Esophagus muscularis mucosa (tissue), 3 donors: ENCODE measurements at regions not wholly inside any gene's neighbourhood (a gene's known extent, or its start where the extent isn't known, plus 50 kb on each side); places are given as distances from the start of the nearest gene placed in this dataset.
"Not testable (repeated sequence)": the region's sequence is repeated elsewhere in the genome, so short reads cannot be mapped to it uniquely, and the experiment has no call there.

ENCODE experiments used
- POLR2A ChIP-seq: fragments of 450-650 bp; IDR thresholded peaks from one replicate; pipeline ENCODE4 v1.6.1; 2017; ENCODE audit warnings: antibody characterized with exemption, moderate library complexity, mild to moderate bottlenecking, low read depth
- POLR2AphosphoS5 ChIP-seq, 2 donors: sonication (generic); formaldehyde crosslinking; IDR thresholded peaks; one replicate each; pipeline ENCODE4 v1.6.1; 2017; ENCODE audit warnings: antibody characterized with exemption in 2 of 2
- TF ChIP-seq, protein P1 (sequence below), 3 experiments: fragments of 200-600 bp in 2 of 3; fragments of 450-650 bp in 1 of 3; sonication (generic) in 2 of 3; IDR thresholded peaks; one replicate each; pipeline ENCODE4 v1.5.1; 2017 to 2019; ENCODE audit warnings: antibody characterized with exemption in 3 of 3, mild to moderate bottlenecking in 2 of 3, moderate library complexity in 1 of 3

DNA sequence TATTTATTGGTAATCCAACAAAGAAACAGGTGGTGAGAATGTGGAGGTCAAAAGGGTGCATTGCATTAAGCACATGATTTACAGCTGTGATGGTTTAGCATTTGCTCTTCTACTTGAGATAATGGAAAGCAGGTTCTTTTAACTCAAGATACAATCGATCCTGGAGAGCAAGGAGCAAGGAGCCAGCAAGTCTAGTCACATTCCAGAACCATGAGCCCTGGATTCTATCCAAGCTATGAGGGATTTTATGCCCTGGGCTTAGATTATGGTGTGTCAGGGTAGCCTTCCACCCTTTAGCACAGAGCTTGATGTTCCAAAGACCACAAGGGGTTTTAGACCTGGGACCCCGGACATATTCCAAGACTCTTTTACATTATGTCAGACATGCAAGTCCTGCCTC lies 1213.9 kb upstream of the ATXN8OS start:
- TF ChIP-seq, protein P1, sequence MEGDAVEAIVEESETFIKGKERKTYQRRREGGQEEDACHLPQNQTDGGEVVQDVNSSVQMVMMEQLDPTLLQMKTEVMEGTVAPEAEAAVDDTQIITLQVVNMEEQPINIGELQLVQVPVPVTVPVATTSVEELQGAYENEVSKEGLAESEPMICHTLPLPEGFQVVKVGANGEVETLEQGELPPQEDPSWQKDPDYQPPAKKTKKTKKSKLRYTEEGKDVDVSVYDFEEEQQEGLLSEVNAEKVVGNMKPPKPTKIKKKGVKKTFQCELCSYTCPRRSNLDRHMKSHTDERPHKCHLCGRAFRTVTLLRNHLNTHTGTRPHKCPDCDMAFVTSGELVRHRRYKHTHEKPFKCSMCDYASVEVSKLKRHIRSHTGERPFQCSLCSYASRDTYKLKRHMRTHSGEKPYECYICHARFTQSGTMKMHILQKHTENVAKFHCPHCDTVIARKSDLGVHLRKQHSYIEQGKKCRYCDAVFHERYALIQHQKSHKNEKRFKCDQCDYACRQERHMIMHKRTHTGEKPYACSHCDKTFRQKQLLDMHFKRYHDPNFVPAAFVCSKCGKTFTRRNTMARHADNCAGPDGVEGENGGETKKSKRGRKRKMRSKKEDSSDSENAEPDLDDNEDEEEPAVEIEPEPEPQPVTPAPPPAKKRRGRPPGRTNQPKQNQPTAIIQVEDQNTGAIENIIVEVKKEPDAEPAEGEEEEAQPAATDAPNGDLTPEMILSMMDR (IDR thresholded peaks at IDR 0.05): not testable (repeated sequence)
- not testable (repeated sequence) for TF ChIP-seq POLR2AphosphoS5 (IDR thresholded peaks at IDR 0.05); POLR2A
